GM23248 (cell line): ENCODE measurements at regions not wholly inside any gene's neighbourhood (a gene's known extent, or its start where the extent isn't known, plus 50 kb on each side); places are given as distances from the start of the nearest gene placed in this dataset.
"Not testable (repeated sequence)": the region's sequence is repeated elsewhere in the genome, so short reads cannot be mapped to it uniquely, and the experiment has no call there.

Experiments used
- DNase-seq: peaks from one replicate; pipeline ENCODE4 v3.0.0-alpha.2; 2015
- H2AFZ ChIP-seq: fragments of 200-600 bp; sonication (generic); 2 replicates; pipeline ENCODE4 v1.6.1; 2016; ENCODE audit warnings: antibody characterized with exemption
- H3F3A ChIP-seq: fragments of 200-600 bp; sonication (generic); 2 replicates; pipeline ENCODE4 v1.6.1; 2016; ENCODE audit warnings: mild to moderate bottlenecking, antibody characterized with exemption, mixed run types; ENCODE audit not compliant: insufficient read depth
- H3K27ac ChIP-seq: fragments of 200-600 bp; sonication (generic); 2 replicates; pipeline ENCODE4 v1.5.1; 2016; ENCODE audit warnings: mild to moderate bottlenecking
- H3K27me3 ChIP-seq: fragments of 200-600 bp; sonication (generic); replicated peaks from 2 replicates; pipeline ENCODE4 v1.6.1; 2016; ENCODE audit warnings: mild to moderate bottlenecking; ENCODE audit not compliant: insufficient read depth
- H3K36me3 ChIP-seq: fragments of 200-600 bp; sonication (generic); 2 replicates; pipeline ENCODE4 v1.6.1; 2016; ENCODE audit warnings: low read depth, mild to moderate bottlenecking
- H3K4me1 ChIP-seq: fragments of 200-600 bp; sonication (generic); 2 replicates; pipeline ENCODE4 v1.6.1; 2016; ENCODE audit warnings: mild to moderate bottlenecking; ENCODE audit not compliant: insufficient read depth
- H3K4me2 ChIP-seq: fragments of 200-600 bp; sonication (generic); one replicate; pipeline ENCODE4 v1.6.1; 2016; ENCODE audit warnings: mild to moderate bottlenecking; ENCODE audit not compliant: unreplicated experiment
- H3K4me3 ChIP-seq: fragments of 200-600 bp; sonication (generic); 2 replicates; pipeline ENCODE4 v1.5.1; 2016; ENCODE audit warnings: mild to moderate bottlenecking
- H3K79me2 ChIP-seq: fragments of 200-600 bp; sonication (generic); 2 replicates; pipeline ENCODE4 v1.6.1; 2016; ENCODE audit warnings: mild to moderate bottlenecking; ENCODE audit not compliant: insufficient read depth
- H3K9ac ChIP-seq: fragments of 200-600 bp; sonication (generic); 2 replicates; pipeline ENCODE4 v1.6.1; 2016; ENCODE audit warnings: mild to moderate bottlenecking
- H3K9me2 ChIP-seq: fragments of 200-600 bp; sonication (generic); 2 replicates; pipeline ENCODE4 v1.6.1; 2016; ENCODE audit warnings: mixed run types, mild to moderate bottlenecking, moderate library complexity; ENCODE audit not compliant: insufficient read depth
- H3K9me3 ChIP-seq: fragments of 200-600 bp; sonication (generic); one replicate; pipeline ENCODE4 v1.6.1; 2017; ENCODE audit warnings: low read depth
- H4K20me1 ChIP-seq: fragments of 200-600 bp; sonication (generic); 2 replicates; pipeline ENCODE4 v1.6.0; 2016; ENCODE audit not compliant: insufficient read depth
- EZH2 ChIP-seq: fragments of 200-600 bp; sonication (generic); IDR thresholded peaks from 2 replicates; pipeline ENCODE4 v1.6.1; 2018; ENCODE audit warnings: antibody characterized with exemption, mild to moderate bottlenecking; ENCODE audit not compliant: insufficient read depth, poor library complexity, severe bottlenecking
- EZH2phosphoT487 ChIP-seq: fragments of 200-600 bp; sonication (generic); IDR thresholded peaks from 2 replicates; pipeline ENCODE4 v1.6.1; 2018; ENCODE audit warnings: antibody characterized with exemption, moderate library complexity, mild to moderate bottlenecking, low read depth; ENCODE audit not compliant: insufficient read depth
- WGBS, 2 experiments: methylation state at CpG; one replicate each; pipeline ENCODE4 v1.1.6; 2015 to 2017; ENCODE audit warnings: low lambda C conversion rate in 2 of 2, low coverage in 1 of 2; ENCODE audit errors: missing lambda C conversion rate in 2 of 2; 5-methylcytosine and 5-hydroxymethylcytosine counted together
- in situ Hi-C: fragments of 300-500 bp; cut with MboI; formaldehyde crosslinking; loops from 2 replicates; pipeline ENCODE4 v1.15.0; 2020

DNA sequence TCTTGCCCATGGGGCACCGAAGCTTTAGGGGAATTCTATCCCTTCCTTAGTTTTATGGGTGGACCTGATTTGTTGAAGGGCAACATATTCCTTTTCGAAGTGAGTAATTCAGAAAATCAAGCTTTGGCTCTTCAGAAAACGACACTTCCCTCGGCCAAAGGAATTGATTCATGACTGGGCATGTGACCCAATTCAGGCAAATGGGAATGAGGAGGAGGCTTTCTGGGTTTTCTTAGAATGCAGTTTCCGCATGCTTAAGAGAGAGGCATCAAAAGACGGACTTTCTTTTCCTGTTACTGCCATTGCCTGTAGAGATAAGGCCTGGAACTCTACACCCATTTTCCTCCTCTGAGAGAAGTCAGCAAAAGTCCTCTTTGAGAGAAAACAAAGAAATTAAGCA is 179.5 kb downstream of the RFPL4B start:
- WGBS, 2 experiments = 84 to 86% methylated on average over 6 of the region's 6 CpGs
- H3K9ac ChIP-seq = no peak overlapping the region
- H3K27me3 ChIP-seq = no peaks in the 10 kb centered on the region
- TF ChIP-seq EZH2 (no peak), EZH2phosphoT487 (no peak)
- H3K9me2 ChIP-seq = no peaks in the 10 kb centered on the region
- no peak overlapping the region for H2AFZ ChIP-seq
- in situ Hi-C loops = no loop called here
- no peak overlapping the region for H3K4me3 ChIP-seq
- no peak overlapping the region for H3K4me2 ChIP-seq
- H3K9me3 ChIP-seq = no peaks in the 10 kb centered on the region
- H3K36me3 ChIP-seq = no peaks in the 10 kb centered on the region
- DNase-seq = no peak
- H3F3A ChIP-seq = no peaks in the 10 kb centered on the region
- H4K20me1 ChIP-seq = no peaks in the 10 kb centered on the region
- no peaks in the 10 kb centered on the region for H3K79me2 ChIP-seq
- no peak overlapping the region for H3K27ac ChIP-seq
- no peaks in the 10 kb centered on the region for H3K4me1 ChIP-seq

DNA sequence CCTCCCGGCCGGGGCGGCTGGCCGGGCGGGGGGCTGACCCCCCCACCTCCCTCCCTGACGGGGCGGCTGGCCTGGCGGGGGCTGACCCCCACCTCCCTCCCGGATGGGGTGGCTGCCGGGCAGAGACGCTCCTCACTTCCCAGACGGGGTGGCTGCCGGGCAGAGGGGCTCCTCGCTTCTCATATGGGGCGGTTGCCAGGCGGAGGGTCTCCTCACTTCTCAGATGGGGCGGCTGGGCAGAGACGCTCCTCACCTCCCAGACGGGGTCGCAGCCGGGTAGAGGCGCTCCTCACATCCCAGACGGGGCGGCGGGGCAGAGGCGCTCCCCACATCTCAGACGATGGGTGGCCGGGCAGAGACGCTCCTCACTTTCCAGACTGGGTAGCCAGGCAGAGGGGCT is 181.2 kb downstream of the RFPL4B start:
- H3K36me3 ChIP-seq, H2AFZ ChIP-seq, H3K9ac ChIP-seq, H3K9me3 ChIP-seq, H3K27me3 ChIP-seq, H3K9me2 ChIP-seq, H3F3A ChIP-seq, H4K20me1 ChIP-seq, in situ Hi-C loops, H3K4me1 ChIP-seq, H3K27ac ChIP-seq, H3K4me2 ChIP-seq, DNase-seq, H3K4me3 ChIP-seq, H3K79me2 ChIP-seq: not testable (repeated sequence)
- WGBS, 2 experiments = 92 to 93% methylated on average over 5 to 20 of the region's 29 CpGs

DNA sequence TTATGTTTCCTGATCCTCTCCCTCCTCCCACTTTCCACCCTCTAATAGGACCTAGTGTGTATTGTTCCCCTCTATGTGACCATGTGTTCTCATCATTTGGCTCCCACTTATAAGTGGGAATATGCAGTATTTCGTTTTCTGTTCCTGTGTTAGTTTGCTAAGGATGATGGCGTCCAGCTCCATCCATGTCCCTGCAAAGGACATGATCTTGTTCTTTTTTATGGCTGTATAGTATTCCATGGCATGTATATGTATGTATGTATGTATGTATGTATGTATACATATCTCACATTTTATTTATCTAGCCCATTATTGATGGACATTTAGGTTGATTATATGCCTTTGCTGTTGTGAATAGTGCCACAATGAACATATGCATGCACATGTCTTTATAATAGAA is 188.7 kb downstream of the RFPL4B start:
- Histone ChIP-seq H3K9me3 (no peaks in the 10 kb centered on the region), H3K4me3 (no peak overlapping the region), H3K4me1 (no peaks in the 10 kb centered on the region), H3K27me3 (no peaks in the 10 kb centered on the region), H3F3A (no peaks in the 10 kb centered on the region), H3K36me3 (no peaks in the 10 kb centered on the region), H3K4me2 (no peak overlapping the region), H4K20me1 (no peaks in the 10 kb centered on the region), H3K9ac (no peak overlapping the region), H3K27ac (no peak overlapping the region), H3K79me2 (no peaks in the 10 kb centered on the region), H2AFZ (no peak overlapping the region), H3K9me2 (no peaks in the 10 kb centered on the region)
- DNase-seq = no peak
- WGBS, 2 experiments = 30 to 34% methylated on average over 2 of the region's 2 CpGs
- in situ Hi-C loops = no loop called here
- TF ChIP-seq EZH2 (no peak), EZH2phosphoT487 (no peak)

DNA sequence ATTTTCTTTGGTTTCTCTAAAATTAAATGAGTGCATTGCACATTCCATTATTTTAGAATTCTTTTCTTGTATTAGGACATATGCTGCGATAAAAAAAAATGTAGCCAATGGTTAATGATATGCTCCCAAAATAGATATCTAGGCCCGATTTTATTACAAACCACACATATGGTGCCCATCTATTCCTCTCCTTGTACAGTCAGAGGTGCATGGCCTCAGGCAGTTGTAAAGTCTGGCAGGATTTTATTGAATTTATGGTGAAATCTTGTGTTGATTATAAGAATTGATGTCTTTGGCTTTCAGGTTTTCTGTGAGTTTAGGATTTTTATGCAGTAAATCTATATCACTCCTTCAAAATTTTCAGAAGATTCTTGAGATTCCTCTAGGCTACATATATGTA is 192.2 kb downstream of the RFPL4B start:
- no peaks in the 10 kb centered on the region for H3K27me3 ChIP-seq
- H3K9me3 ChIP-seq = no peaks in the 10 kb centered on the region
- no peaks in the 10 kb centered on the region for H3K9me2 ChIP-seq
- H2AFZ ChIP-seq = no peak overlapping the region
- H3K9ac ChIP-seq = no peak overlapping the region
- no peaks in the 10 kb centered on the region for H3F3A ChIP-seq
- H3K4me2 ChIP-seq = no peak overlapping the region
- H3K27ac ChIP-seq = no peak overlapping the region
- H3K36me3 ChIP-seq = no peaks in the 10 kb centered on the region
- no peaks in the 10 kb centered on the region for H3K79me2 ChIP-seq
- no peak for DNase-seq
- no peaks in the 10 kb centered on the region for H3K4me1 ChIP-seq
- WGBS, 2 experiments = 65 to 68% methylated on average over 2 of the region's 2 CpGs
- no peaks in the 10 kb centered on the region for H4K20me1 ChIP-seq
- in situ Hi-C loops = no loop called here
- H3K4me3 ChIP-seq = no peak overlapping the region
- TF ChIP-seq EZH2 = no peak
- no peak for TF ChIP-seq EZH2phosphoT487

DNA sequence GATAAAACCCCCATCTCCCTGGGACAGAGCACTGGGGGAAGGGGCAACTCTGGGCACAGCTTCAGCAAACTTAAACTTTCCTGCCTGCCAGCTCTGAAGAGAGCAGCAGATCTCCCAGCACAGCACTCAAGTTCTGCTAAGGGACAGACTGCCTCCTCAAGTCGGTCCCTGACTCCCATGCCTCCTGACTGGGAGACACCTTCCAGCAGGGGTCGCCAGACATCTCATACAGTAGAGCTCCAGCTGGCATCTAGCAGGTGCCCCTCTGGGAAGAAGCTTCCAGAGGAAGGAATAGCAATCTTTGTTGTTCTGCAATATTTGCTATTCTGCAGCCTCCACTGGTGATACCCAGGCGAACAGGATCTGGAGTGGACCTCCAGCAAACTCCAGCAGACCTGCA is 194.7 kb downstream of the RFPL4B start:
- H3K27me3 ChIP-seq, in situ Hi-C loops, H4K20me1 ChIP-seq: not testable (repeated sequence)

DNA sequence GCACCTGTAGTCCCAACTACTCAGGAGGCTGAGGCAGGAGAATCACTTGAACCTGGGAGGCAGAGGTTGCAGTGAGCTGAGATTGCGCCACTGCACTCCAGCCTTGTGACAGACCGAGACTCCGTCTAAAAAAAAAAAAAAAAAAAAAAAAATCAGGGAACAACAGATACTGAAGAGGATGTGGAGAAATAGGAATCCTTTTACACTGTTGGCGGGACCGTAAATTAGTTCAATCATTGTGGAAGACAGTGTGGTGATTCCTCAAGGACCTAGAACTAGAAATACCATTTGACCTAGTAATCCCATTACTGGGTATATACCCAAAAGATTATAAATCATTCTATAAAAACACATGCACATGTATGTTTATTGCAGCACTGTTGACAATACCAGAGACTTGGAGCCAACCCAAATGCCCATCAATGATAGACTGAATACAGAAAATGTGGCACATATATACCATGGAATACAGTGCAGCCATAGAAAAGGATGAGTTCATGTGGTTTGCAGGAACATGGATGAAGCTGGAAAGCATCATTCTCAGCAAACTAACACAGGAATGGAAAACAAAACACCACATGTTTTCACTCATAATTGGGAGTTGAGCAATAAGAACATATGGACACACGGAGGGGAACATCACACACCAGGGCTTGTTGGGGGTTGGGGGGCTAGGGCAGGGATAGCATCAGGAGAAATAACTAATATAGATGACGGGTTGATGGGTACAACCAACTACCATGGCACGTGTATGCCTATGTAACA is 200.4 kb downstream of the RFPL4B start:
- H3K27ac ChIP-seq, H3K4me2 ChIP-seq, H3K9me2 ChIP-seq, H3K79me2 ChIP-seq, H4K20me1 ChIP-seq, H3F3A ChIP-seq, H2AFZ ChIP-seq, H3K27me3 ChIP-seq, H3K9me3 ChIP-seq, H3K4me1 ChIP-seq, DNase-seq, in situ Hi-C loops, H3K4me3 ChIP-seq, H3K9ac ChIP-seq, H3K36me3 ChIP-seq: not testable (repeated sequence)
- 74 to 81% methylated on average over 8 of the region's 8 CpGs for WGBS, 2 experiments

More for the DNA sequence above, 194.7 kb downstream of the RFPL4B start:
- 65 to 75% methylated on average over 3 of the region's 3 CpGs for WGBS, 2 experiments
- not testable (repeated sequence) for H3K27ac ChIP-seq, H3K4me2 ChIP-seq, H3K79me2 ChIP-seq, H3K4me1 ChIP-seq, H3K9me2 ChIP-seq, H2AFZ ChIP-seq, H3K4me3 ChIP-seq, H3K36me3 ChIP-seq, DNase-seq, H3K9ac ChIP-seq, H3K9me3 ChIP-seq, H3F3A ChIP-seq
